GM12875 (cell line): ENCODE measurements at regions not wholly inside any gene's neighbourhood (a gene's known extent, or its start where the extent isn't known, plus 50 kb on each side); places are given as distances from the start of the nearest gene placed in this dataset.
"Not testable (repeated sequence)": the region's sequence is repeated elsewhere in the genome, so short reads cannot be mapped to it uniquely, and the experiment has no call there.

Experiments used
- H3K4me3 ChIP-seq: one replicate; pipeline ENCODE4 v1.5.1; 2011; ENCODE audit warnings: low read depth, low read length, control low read depth
- TF ChIP-seq, protein P1 (sequence below): IDR thresholded peaks from 2 replicates; pipeline ENCODE4 v1.5.1; 2011; ENCODE audit warnings: low read depth, mild to moderate bottlenecking, control low read depth, inconsistent platforms, low read length, moderate library complexity, borderline replicate concordance; ENCODE audit not compliant: insufficient read depth

DNA sequence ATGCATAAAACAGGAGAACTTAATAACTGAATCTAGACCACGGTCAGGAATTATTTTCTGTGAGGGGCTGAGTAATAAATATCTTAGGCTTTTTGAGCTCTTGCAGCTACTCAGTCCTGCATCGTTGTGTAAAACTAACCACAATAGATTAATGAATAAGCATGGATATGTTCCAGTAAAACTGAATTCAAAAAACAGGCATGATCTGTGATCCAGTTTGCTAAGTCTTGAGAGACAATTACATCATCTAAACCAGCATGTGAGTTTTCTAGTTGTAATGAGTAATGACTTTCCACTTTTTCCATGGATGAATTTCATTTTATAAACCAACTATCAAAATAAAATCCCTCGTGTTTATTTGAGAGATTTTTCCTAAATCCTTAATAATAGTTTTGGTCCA is 336.8 kb downstream of the RFPL4B start:
- no peak overlapping the region for H3K4me3 ChIP-seq
- TF ChIP-seq, protein P1, sequence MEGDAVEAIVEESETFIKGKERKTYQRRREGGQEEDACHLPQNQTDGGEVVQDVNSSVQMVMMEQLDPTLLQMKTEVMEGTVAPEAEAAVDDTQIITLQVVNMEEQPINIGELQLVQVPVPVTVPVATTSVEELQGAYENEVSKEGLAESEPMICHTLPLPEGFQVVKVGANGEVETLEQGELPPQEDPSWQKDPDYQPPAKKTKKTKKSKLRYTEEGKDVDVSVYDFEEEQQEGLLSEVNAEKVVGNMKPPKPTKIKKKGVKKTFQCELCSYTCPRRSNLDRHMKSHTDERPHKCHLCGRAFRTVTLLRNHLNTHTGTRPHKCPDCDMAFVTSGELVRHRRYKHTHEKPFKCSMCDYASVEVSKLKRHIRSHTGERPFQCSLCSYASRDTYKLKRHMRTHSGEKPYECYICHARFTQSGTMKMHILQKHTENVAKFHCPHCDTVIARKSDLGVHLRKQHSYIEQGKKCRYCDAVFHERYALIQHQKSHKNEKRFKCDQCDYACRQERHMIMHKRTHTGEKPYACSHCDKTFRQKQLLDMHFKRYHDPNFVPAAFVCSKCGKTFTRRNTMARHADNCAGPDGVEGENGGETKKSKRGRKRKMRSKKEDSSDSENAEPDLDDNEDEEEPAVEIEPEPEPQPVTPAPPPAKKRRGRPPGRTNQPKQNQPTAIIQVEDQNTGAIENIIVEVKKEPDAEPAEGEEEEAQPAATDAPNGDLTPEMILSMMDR = no peak

DNA sequence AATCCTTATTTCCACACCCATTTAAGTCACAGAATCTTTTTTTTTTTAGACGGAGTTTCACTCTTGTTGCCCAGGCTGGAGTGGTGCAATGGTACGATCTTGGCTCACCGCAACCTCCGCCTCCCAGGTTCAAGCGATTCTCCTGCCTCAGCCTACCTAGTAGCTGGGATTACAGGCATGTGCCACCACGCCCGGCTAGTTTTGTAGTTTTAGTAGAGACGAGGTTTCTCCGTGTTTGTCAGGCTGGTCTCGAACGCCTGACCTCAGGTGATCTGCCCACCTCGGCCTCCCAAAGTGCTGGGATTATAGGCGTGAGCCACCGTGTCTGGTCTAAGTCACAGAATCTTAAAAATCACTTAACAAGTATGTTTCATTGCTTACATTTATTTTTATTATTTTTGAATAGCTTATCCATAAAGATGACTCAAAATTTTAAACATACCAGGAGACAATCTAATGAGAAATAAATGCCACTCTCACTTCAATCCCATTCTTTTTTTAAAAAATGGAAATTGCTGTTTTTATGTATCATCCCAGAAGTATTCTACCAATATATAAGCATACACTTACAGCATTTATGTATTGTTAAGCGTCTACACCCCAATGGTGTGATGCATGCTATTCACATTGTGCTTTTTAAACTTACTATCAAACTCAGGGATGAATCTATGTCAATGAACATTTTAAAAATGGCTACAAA is 338.5 kb downstream of the RFPL4B start:
- H3K4me3 ChIP-seq = not testable (repeated sequence)

DNA sequence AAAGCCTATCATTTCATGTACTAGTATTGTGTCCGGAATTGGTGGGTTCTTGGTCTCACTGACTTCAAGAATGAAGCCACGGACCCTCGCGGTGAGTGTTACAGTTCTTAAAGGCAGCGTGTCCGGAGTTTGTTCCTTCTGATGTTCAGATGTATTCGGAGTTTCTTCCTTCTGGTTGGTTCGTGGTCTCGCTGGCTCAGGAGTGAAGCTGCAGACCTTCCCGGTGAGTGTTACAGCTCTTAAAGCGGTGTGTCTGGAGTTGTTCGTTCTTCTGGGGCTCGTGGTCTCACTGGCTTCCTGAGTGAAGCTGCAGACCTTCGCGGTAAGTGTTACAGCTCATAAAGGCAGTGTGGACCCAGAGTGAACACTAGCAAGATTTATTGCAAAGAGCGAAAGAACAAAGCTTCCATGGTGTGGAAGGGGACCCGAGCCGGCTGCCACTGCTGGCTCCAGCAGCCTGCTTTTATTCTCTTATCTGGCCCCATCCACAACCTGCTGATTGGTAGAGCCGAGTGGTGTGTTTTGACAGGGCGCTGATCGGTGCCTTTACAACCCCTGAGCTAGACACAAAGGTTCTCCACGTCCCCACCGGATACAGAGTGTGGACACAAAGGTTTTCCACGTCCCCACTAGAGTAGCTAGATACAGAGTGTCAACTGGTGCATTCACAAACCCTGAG is 341.5 kb downstream of the RFPL4B start:
- not testable (repeated sequence) for H3K4me3 ChIP-seq

DNA sequence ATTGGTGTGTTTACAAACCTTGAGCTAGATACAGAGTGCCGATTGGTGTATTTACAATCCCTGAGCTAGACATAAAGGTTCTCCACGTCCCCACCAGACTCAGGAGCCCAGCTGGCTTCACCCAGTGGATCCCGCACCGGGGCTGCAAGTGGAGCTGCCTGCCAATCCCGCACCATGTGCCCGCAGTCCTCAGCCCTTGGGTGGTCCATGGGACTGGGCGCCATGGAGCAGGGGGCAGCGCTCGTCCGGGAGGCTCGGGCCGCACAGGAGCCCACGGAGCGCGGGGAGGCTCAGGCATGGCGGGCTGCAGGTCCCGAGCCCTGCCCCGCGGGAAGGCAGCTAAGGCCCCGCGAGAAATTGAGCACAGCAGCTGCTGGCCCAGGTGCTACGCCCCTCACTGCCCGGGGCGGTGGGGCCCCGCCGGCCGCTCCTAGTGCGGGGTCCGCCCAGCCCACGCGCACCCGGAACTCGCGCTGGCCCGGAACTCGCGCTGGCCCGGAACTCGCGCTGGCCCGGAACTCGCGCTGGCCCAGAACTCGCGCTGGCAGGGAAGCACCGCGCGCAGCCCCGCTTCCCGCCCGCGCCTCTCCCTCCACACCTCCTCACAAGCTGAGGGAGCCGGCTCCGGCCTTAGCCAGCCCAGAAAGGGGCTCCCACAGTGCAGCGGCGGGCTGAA is 342.2 kb downstream of the RFPL4B start:
- not testable (repeated sequence) for H3K4me3 ChIP-seq

DNA sequence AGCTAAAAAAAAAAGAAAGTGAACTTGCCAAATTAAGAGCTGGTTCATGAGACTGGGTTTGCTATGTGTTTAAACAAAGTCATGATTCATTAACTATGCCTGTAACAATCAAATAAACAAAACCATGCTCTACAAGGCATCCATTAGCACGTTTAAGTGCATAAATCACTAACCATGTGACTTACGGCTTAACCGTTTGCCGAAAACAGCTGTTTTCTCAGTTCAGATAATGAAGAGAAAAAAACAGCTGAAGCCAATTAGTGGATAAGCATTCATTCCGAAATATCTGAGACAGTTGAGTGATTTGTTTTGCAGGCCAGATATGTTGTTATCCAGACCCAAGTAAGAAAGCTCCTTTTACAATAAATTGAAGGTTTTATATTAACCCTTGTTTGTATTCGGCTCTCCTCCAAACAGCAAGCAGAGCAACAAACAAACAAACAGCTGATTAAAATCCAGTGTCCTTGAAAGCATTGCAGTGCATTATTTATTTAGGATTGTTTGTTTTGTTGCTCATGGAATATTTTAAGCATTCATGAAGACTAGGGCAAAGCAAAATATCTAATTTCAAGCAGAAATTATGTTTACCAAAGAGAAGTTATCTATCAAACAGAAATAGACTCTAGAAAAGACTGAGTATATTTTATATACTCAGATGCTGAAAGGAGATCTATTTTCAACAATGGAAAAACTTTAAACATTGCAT is 343.5 kb downstream of the RFPL4B start:
- no peak overlapping the region for H3K4me3 ChIP-seq
- TF ChIP-seq, protein P1 = no peak

DNA sequence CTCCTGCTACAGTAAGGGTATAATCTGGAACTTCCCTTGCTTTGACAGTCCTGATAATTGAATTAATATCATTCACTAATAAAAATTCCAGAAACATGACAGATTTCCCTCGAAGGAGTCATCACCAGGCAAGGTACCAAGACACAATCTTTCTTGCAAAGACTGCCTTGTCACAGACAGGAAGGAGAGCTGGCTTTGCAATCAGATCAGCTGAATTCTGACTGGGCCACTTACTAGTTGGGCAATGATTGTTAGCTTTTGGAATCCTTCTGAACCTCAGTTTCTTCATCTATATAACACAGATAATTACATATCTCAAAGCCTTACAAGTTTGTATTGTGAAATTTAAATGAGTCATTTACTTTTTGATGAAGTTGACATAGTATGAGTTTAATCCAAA is 344.2 kb downstream of the RFPL4B start:
- TF ChIP-seq, protein P1 = no peak
- no peak overlapping the region for H3K4me3 ChIP-seq

DNA sequence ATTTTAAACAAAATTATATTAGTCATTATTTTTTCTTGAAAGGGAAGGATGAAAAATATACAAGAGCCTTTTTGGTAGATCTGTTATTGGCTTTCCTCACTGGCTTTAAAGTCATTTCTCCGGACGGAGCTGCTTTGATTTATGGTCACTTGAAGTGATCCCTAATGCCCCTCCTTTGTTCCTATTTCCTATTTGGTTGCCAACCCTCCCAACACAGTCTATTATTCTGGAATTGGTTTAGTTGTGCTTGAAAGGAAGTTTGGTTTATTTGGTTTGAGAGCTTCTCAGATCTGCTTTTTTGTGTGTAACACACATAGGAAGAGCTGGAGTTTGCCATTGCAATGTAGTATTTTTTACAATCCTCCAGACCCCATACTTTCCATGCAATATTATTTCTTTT is 347.9 kb downstream of the RFPL4B start:
- no peak overlapping the region for H3K4me3 ChIP-seq
- TF ChIP-seq, protein P1 = no peak

DNA sequence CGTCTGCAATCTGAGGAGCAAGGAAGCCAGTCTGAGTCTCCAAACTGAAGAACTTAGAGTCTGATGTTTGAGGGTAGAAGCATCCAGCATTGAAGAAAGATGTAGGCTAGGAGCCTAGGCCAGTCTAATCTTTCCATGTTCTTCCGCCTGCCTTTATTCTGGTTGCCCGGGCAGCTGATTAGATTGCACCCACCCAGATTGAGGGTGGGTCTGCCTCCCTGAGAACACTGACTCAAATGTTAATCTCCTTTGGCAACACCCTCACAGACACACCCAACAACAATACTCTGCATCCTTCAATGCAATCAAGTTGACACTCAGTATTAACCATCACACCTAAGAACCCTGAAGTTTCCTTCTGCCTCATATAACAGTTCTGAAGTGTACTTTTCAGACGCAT is 350.1 kb downstream of the RFPL4B start:
- TF ChIP-seq, protein P1 = no peak

More for the DNA sequence above, 350.1 kb downstream of the RFPL4B start:
- no peak overlapping the region for H3K4me3 ChIP-seq
